NCI-H446 treated with DMSO at 0.1 percent for 48 hours (cell line): ENCODE measurements at regions not wholly inside any gene's neighbourhood (a gene's known extent, or its start where the extent isn't known, plus 50 kb on each side); places are given as distances from the start of the nearest gene placed in this dataset.

Experiments used
- DNase-seq: peaks from one replicate; lab custom pipeline; 2025; lab: John Stamatoyannopoulos, UW

GRCh38 chr2:16015903-16016265, 75.5 kb downstream of the MYCN start:
- no peak for DNase-seq

GRCh38 chr2:16015210-16015902, 75.0 kb downstream of the MYCN start:
- no peak for DNase-seq

- no peak for DNase-seq
These were observed 74.5 kb downstream of the MYCN start for GRCh38 chr2:16014802-16015201.

- no peak for DNase-seq
These were observed 73.9 kb downstream of the MYCN start for GRCh38 chr2:16014041-16014787.

GRCh38 chr2:16013359-16013911, 73.1 kb downstream of the MYCN start:
- no peak for DNase-seq

GRCh38 chr2:16012626-16013358, 72.4 kb downstream of the MYCN start:
- DNase-seq: no peak

- no peak for DNase-seq
These were observed 71.8 kb downstream of the MYCN start for GRCh38 chr2:16012029-16012596.

GRCh38 chr2:16011621-16011960, 71.2 kb downstream of the MYCN start:
- DNase-seq: no peak

GRCh38 chr2:16010951-16011620, 70.7 kb downstream of the MYCN start:
- DNase-seq: no peak

- no peak for DNase-seq
These were observed 69.7 kb downstream of the MYCN start for GRCh38 chr2:16010011-16010410.

GRCh38 chr2:16009560-16009959, 69.2 kb downstream of the MYCN start:
- no peak for DNase-seq

- DNase-seq: no peak
These were observed 68.5 kb downstream of the MYCN start for GRCh38 chr2:16008856-16009255.

GRCh38 chr2:16008331-16008850, 68.0 kb downstream of the MYCN start:
- DNase-seq: no peak

GRCh38 chr2:16007167-16007934, 67.0 kb downstream of the MYCN start:
- no peak for DNase-seq

- DNase-seq: no peak
These were observed 66.3 kb downstream of the MYCN start for GRCh38 chr2:16006537-16007166.

GRCh38 chr2:16005816-16006536, 65.6 kb downstream of the MYCN start:
- no peak for DNase-seq

- no peak for DNase-seq
These were observed 65.0 kb downstream of the MYCN start for GRCh38 chr2:16005389-16005788.

- DNase-seq: no peak
These were observed 63.5 kb downstream of the MYCN start for GRCh38 chr2:16003809-16004208.

GRCh38 chr2:16003152-16003551, 62.8 kb downstream of the MYCN start:
- no peak for DNase-seq

GRCh38 chr2:16002575-16002974, 62.2 kb downstream of the MYCN start:
- DNase-seq: no peak
